ENCODE measurements at regions not wholly inside any gene's neighbourhood (a gene's known extent, or its start where the extent isn't known, plus 50 kb on each side); places are given as distances from the start of the nearest gene placed in this dataset.

DNA sequence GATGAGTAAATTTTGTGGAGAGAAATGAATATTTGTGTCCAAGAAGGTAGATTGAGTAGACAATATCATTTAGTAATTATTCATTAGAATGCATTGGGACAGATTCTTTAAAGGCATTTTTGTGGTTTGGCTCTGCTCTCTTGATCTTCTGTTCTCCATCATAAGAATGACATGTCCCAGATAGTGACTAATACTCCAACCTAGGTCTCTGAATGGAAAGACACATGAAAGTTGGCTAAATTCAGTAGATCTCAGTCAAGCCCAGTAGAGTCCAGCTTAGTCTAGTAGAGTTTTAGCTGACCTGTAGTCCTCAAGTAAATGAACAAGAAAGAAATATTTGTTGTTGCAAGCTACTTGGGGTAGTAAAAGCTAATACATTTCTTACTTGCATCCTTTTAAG lies 61.8 kb upstream of the DNAH14 start:
- no peak for ATAC-seq (ENCODE audit: low FRiP score)
- Histone ChIP-seq H3K4me1 (ENCODE audit: control insufficient read depth in 1 of 2, insufficient read depth in 2 of 2, low read length in 2 of 2) (no peaks in the 10 kb centered on the region), H3K4me3 (ENCODE audit: low read length in 2 of 2) (no peak overlapping the region), H3K27me3 (ENCODE audit: control insufficient read depth in 1 of 2, insufficient read depth in 2 of 2, low read length in 1 of 2) (no peaks in the 10 kb centered on the region), H3K36me3 (ENCODE audit: control insufficient read depth in 1 of 2, insufficient read depth in 2 of 2, low read length in 1 of 2) (no peaks in the 10 kb centered on the region), H3K27ac (ENCODE audit: low read depth in 1 of 2, low read length in 2 of 2) (no peak overlapping the region), H3K9me3 (ENCODE audit: control insufficient read depth, low read length) (no peaks in the 10 kb centered on the region)
- DNase-seq: no peak
- intact Hi-C loops (cut with DNase I): no loop called here

DNA sequence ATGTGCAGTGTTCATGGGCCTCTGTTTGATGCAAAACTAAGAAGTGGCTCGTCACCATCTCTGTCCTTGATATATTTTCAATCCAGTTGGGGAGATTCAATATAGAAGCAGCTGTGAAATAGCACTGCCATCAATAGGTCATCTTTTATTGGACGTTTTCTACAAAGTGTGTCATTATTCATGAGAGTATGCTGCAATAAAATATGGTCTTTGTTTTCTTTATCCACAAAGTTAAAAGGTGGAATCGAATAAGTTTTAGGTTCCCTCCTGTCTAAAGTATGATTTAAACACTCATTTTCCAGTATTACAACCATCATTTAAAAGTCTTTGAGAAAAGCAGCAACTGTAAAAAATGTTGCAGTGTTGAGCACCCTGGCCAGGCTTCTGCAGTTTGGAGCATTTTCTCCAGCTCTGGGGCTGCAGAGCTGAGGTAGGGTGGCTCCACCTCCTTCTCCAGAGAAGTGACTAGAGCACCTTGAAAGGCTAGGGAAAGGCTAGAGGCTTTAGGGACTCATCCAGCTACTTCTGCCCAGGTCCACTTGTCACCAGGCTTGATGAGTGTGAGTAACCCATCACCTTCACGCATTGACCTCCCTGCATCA lies 56.5 kb upstream of the DNAH14 start:
- Histone ChIP-seq H3K4me3 (ENCODE audit: low read length in 2 of 2) (no peak overlapping the region), H3K36me3 (ENCODE audit: control insufficient read depth in 1 of 2, insufficient read depth in 2 of 2, low read length in 1 of 2) (no peaks in the 10 kb centered on the region), H3K27ac (ENCODE audit: low read depth in 1 of 2, low read length in 2 of 2) (no peak overlapping the region), H3K4me1 (ENCODE audit: control insufficient read depth in 1 of 2, insufficient read depth in 2 of 2, low read length in 2 of 2) (no peaks in the 10 kb centered on the region), H3K9me3 (ENCODE audit: control insufficient read depth, low read length) (no peaks in the 10 kb centered on the region), H3K27me3 (ENCODE audit: control insufficient read depth in 1 of 2, insufficient read depth in 2 of 2, low read length in 1 of 2) (no peaks in the 10 kb centered on the region)
- ATAC-seq (ENCODE audit: low FRiP score) (no peak), DNase-seq (no peak)
- intact Hi-C loops (cut with DNase I): no loop called here
- WGBS, 2 donors: 37 to 38% methylated on average over 4 of the region's 4 CpGs

GRCh38 chr1:224873434-224874369 lies 55.8 kb upstream of the DNAH14 start:
- DNase-seq (no peak), ATAC-seq (ENCODE audit: low FRiP score) (no peak)
- H3K27me3 ChIP-seq (ENCODE audit: control insufficient read depth in 1 of 2, insufficient read depth in 2 of 2, low read length in 1 of 2): no peaks in the 10 kb centered on the region
- no peaks in the 10 kb centered on the region for H3K9me3 ChIP-seq (ENCODE audit: control insufficient read depth, low read length)
- intact Hi-C loops (cut with DNase I): no loop called here
- no peaks in the 10 kb centered on the region for H3K36me3 ChIP-seq (ENCODE audit: control insufficient read depth in 1 of 2, insufficient read depth in 2 of 2, low read length in 1 of 2)
- no peak overlapping the region for H3K4me3 ChIP-seq (ENCODE audit: low read length in 2 of 2)
- 16 to 28% methylated on average over 3 of the region's 3 CpGs for WGBS, 2 donors
- H3K27ac ChIP-seq (ENCODE audit: low read depth in 1 of 2, low read length in 2 of 2): no peak overlapping the region
- H3K4me1 ChIP-seq (ENCODE audit: control insufficient read depth in 1 of 2, insufficient read depth in 2 of 2, low read length in 2 of 2): no peaks in the 10 kb centered on the region

DNA sequence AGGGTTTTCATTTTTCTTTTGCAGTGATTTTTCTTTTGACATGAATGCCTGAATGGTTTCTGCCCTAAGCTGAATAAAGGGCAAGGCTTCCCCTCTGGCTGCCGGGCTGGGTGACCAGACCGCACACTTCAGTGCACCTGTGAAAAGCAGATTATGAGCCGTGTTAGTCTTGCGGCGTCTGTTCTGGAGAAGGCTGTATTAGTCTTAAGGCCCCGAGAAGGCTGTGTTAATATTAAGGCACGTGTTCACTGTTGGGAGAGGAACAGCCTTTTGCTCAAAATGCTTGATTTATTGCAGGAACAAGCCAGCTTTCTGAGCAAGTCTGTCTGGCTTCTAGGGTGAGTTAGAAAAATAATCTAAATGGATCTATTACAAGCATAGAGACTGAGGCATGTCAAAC lies 54.7 kb upstream of the DNAH14 start:
- H3K27me3 ChIP-seq (ENCODE audit: control insufficient read depth in 1 of 2, insufficient read depth in 2 of 2, low read length in 1 of 2): no peaks in the 10 kb centered on the region
- H3K4me3 ChIP-seq (ENCODE audit: low read length in 2 of 2): no peak overlapping the region
- WGBS, 2 donors: 7 to 14% methylated on average over 7 of the region's 7 CpGs
- no peak for DNase-seq
- no peaks in the 10 kb centered on the region for H3K4me1 ChIP-seq (ENCODE audit: control insufficient read depth in 1 of 2, insufficient read depth in 2 of 2, low read length in 2 of 2)
- H3K27ac ChIP-seq (ENCODE audit: low read depth in 1 of 2, low read length in 2 of 2): no peak overlapping the region
- no peaks in the 10 kb centered on the region for H3K36me3 ChIP-seq (ENCODE audit: control insufficient read depth in 1 of 2, insufficient read depth in 2 of 2, low read length in 1 of 2)
- no peak for ATAC-seq (ENCODE audit: low FRiP score)
- H3K9me3 ChIP-seq (ENCODE audit: control insufficient read depth, low read length): no peaks in the 10 kb centered on the region
- intact Hi-C loops (cut with DNase I): no loop called here

GRCh38 chr1:224879162-224879803 lies 50.2 kb upstream of the DNAH14 start:
- ATAC-seq (ENCODE audit: low FRiP score): no peak
- WGBS, 2 donors: 26 to 30% methylated on average over 5 of the region's 5 CpGs
- H3K4me1 ChIP-seq (ENCODE audit: control insufficient read depth in 1 of 2, insufficient read depth in 2 of 2, low read length in 2 of 2): no peaks in the 10 kb centered on the region
- no peaks in the 10 kb centered on the region for H3K36me3 ChIP-seq (ENCODE audit: control insufficient read depth in 1 of 2, insufficient read depth in 2 of 2, low read length in 1 of 2)
- H3K27me3 ChIP-seq (ENCODE audit: control insufficient read depth in 1 of 2, insufficient read depth in 2 of 2, low read length in 1 of 2): no peaks in the 10 kb centered on the region
- no peaks in the 10 kb centered on the region for H3K9me3 ChIP-seq (ENCODE audit: control insufficient read depth, low read length)
- no peak overlapping the region for H3K27ac ChIP-seq (ENCODE audit: low read depth in 1 of 2, low read length in 2 of 2)
- DNase-seq: no peak
- no peak overlapping the region for H3K4me3 ChIP-seq (ENCODE audit: low read length in 2 of 2)
- intact Hi-C loops (cut with DNase I): no loop called here
